HG03354 (cell line): ENCODE measurements at regions not wholly inside any gene's neighbourhood (a gene's known extent, or its start where the extent isn't known, plus 50 kb on each side); places are given as distances from the start of the nearest gene placed in this dataset.
"Not testable (repeated sequence)": the region's sequence is repeated elsewhere in the genome, so short reads cannot be mapped to it uniquely, and the experiment has no call there.

Experiments
- ATAC-seq: cut with Tn5 transposase; IDR thresholded peaks from one replicate; pipeline ENCODE4 v1.9.1; 2021; ENCODE audit warnings: mild to moderate bottlenecking; ENCODE audit not compliant: unreplicated experiment, poor library complexity, severe bottlenecking

- ATAC-seq, result no peak
Observed at GRCh38 chr14:101634202-101634849, 73.0 kb downstream of the DIO3 start.

GRCh38 chr14:101634850-101635748 is 73.8 kb downstream of the DIO3 start:
- no peak for ATAC-seq

GRCh38 chr14:101635749-101636560 is 74.7 kb downstream of the DIO3 start:
- peak; percentile 62 for ATAC-seq

GRCh38 chr14:101639241-101639833 is 78.0 kb downstream of the DIO3 start:
- no peak for ATAC-seq

GRCh38 chr14:101643651-101644050 is 82.4 kb downstream of the DIO3 start:
- no peak for ATAC-seq

- ATAC-seq, result no peak
Observed at GRCh38 chr14:101654051-101654450, 92.8 kb downstream of the DIO3 start.

- no peak for ATAC-seq
Observed at GRCh38 chr14:101657372-101657771, 96.1 kb downstream of the DIO3 start.

GRCh38 chr14:101665478-101666078 is 95.9 kb upstream of the PPP2R5C start:
- no peak for ATAC-seq

GRCh38 chr14:101666264-101666663 is 95.2 kb upstream of the PPP2R5C start:
- no peak for ATAC-seq

GRCh38 chr14:101669629-101670028 is 91.9 kb upstream of the PPP2R5C start:
- ATAC-seq, result no peak

- ATAC-seq, result no peak
Observed at GRCh38 chr14:101673873-101674272, 87.6 kb upstream of the PPP2R5C start.

- ATAC-seq, result not testable (repeated sequence)
Observed at GRCh38 chr14:101675835-101676234, 85.7 kb upstream of the PPP2R5C start.

- ATAC-seq, result not testable (repeated sequence)
Observed at GRCh38 chr14:101677912-101678327, 83.6 kb upstream of the PPP2R5C start.

- no peak for ATAC-seq
Observed at GRCh38 chr14:101681795-101682194, 79.7 kb upstream of the PPP2R5C start.

GRCh38 chr14:101683365-101683764 is 78.1 kb upstream of the PPP2R5C start:
- ATAC-seq, result no peak

- ATAC-seq, result no peak
Observed at GRCh38 chr14:101687756-101688546, 73.6 kb upstream of the PPP2R5C start.

GRCh38 chr14:101689039-101689501 is 72.4 kb upstream of the PPP2R5C start:
- no peak for ATAC-seq

GRCh38 chr14:101689966-101690365 is 71.5 kb upstream of the PPP2R5C start:
- ATAC-seq, result not testable (repeated sequence)

- no peak for ATAC-seq
Observed at GRCh38 chr14:101695659-101696058, 65.8 kb upstream of the PPP2R5C start.
